Neuronal stem cell (in vitro differentiated cells): ENCODE measurements at regions not wholly inside any gene's neighbourhood (a gene's known extent, or its start where the extent isn't known, plus 50 kb on each side); places are given as distances from the start of the nearest gene placed in this dataset.

Experiments used
- DNase-seq: peaks from one replicate; pipeline ENCODE4 v3.0.0-alpha.2; 2013; ENCODE audit warnings: low spot score
- H2AFZ ChIP-seq: one replicate; pipeline ENCODE4 v1.6.1; 2013; ENCODE audit warnings: mild to moderate bottlenecking, low read length, inconsistent platforms
- H2AK5ac ChIP-seq: 2 replicates; pipeline ENCODE4 v1.6.1; 2013; ENCODE audit warnings: low read depth, mild to moderate bottlenecking, inconsistent platforms, low read length, moderate library complexity, mixed read lengths
- H2BK120ac ChIP-seq: 2 replicates; pipeline ENCODE4 v1.6.1; 2013; ENCODE audit warnings: low read depth, mild to moderate bottlenecking, inconsistent platforms, low read length, moderate library complexity, mixed read lengths
- H2BK12ac ChIP-seq: one replicate; pipeline ENCODE4 v1.6.1; 2013; ENCODE audit warnings: low read length, inconsistent platforms
- H2BK15ac ChIP-seq: 2 replicates; pipeline ENCODE4 v1.6.1; 2013; ENCODE audit warnings: mild to moderate bottlenecking, low read length, inconsistent platforms, mixed read lengths
- H2BK5ac ChIP-seq: one replicate; pipeline ENCODE4 v1.6.1; 2013; ENCODE audit warnings: inconsistent platforms, mild to moderate bottlenecking, low read length, moderate library complexity
- H3K14ac ChIP-seq: one replicate; pipeline ENCODE4 v1.6.1; 2013; ENCODE audit warnings: low read length, inconsistent platforms
- H3K18ac ChIP-seq: 2 replicates; pipeline ENCODE4 v1.6.1; 2013; ENCODE audit warnings: low read length, inconsistent platforms
- H3K23ac ChIP-seq: 2 replicates; pipeline ENCODE4 v1.6.1; 2013; ENCODE audit warnings: low read depth, mild to moderate bottlenecking, mixed read lengths, low read length, inconsistent platforms; ENCODE audit not compliant: poor library complexity
- H3K27ac ChIP-seq: replicated peaks from 3 replicates; pipeline ENCODE4 v1.5.1; 2013; ENCODE audit warnings: low read length, inconsistent platforms
- H3K27me3 ChIP-seq, 3 experiments: 2 replicates each; pipeline ENCODE4 v1.6.1; 2013; ENCODE audit warnings: low read length in 3 of 3, mild to moderate bottlenecking in 2 of 3, inconsistent platforms in 1 of 3, low read depth in 1 of 3, mixed read lengths in 1 of 3, moderate library complexity in 1 of 3; ENCODE audit not compliant: control insufficient read depth in 3 of 3, insufficient read depth in 3 of 3
- H3K36me3 ChIP-seq, 2 donors: replicated peaks in 1 of 2; 2 replicates each; pipeline ENCODE4 v1.6.1; 2013; ENCODE audit warnings: low read length in 2 of 2; ENCODE audit not compliant: control insufficient read depth in 2 of 2, insufficient read depth in 2 of 2
- H3K4ac ChIP-seq: 2 replicates; pipeline ENCODE4 v1.6.1; 2013; ENCODE audit warnings: inconsistent platforms, mild to moderate bottlenecking, low read length, moderate library complexity
- H3K4me1 ChIP-seq, 2 donors: 1 replicate in 1 of 2; 2 replicates in 1 of 2; pipeline ENCODE4 v1.6.1; 2013; ENCODE audit warnings: low read length in 2 of 2, low read depth in 1 of 2; ENCODE audit not compliant: control insufficient read depth in 2 of 2, insufficient read depth in 1 of 2
- H3K4me2 ChIP-seq: one replicate; pipeline ENCODE4 v1.6.1; 2013; ENCODE audit warnings: mild to moderate bottlenecking, low read length, inconsistent platforms; ENCODE audit not compliant: insufficient read depth, poor library complexity, severe bottlenecking
- H3K4me3 ChIP-seq, 2 donors: 2 replicates each; pipeline ENCODE4 v1.5.1; 2013; ENCODE audit warnings: low read length in 2 of 2, mild to moderate bottlenecking in 2 of 2, inconsistent platforms in 1 of 2, moderate library complexity in 1 of 2
- H3K79me1 ChIP-seq: one replicate; pipeline ENCODE4 v1.6.1; 2013; ENCODE audit warnings: low read depth, mild to moderate bottlenecking, inconsistent platforms, low read length, moderate library complexity
- H3K9ac ChIP-seq: one replicate; pipeline ENCODE4 v1.6.1; 2013; ENCODE audit warnings: mild to moderate bottlenecking, low read depth, low read length, inconsistent platforms; ENCODE audit not compliant: poor library complexity
- H3K9me3 ChIP-seq, 2 donors: replicated peaks in 1 of 2; 2 replicates each; pipeline versions ENCODE3 to v1.6.1; 2013; ENCODE audit warnings: low read length in 2 of 2, mild to moderate bottlenecking in 2 of 2, inconsistent platforms in 1 of 2, low read depth in 1 of 2, mixed read lengths in 1 of 2, moderate library complexity in 1 of 2; ENCODE audit not compliant: control insufficient read depth in 2 of 2, insufficient read depth in 1 of 2
- H4K8ac ChIP-seq: one replicate; pipeline ENCODE4 v1.6.1; 2013; ENCODE audit warnings: low read depth, mild to moderate bottlenecking, inconsistent platforms, low read length, moderate library complexity
- H4K91ac ChIP-seq: one replicate; pipeline ENCODE4 v1.6.1; 2013; ENCODE audit warnings: low read length, low read depth, mild to moderate bottlenecking, inconsistent platforms; ENCODE audit not compliant: poor library complexity
- WGBS, 2 donors: extraction: QIAGEN DNeasy Blood & Tissue Kit; methylation state at CpG; one replicate each; pipeline ENCODE4 v1.1.7; 2013; ENCODE audit warnings: missing lambda C conversion rate in 2 of 2, mixed read lengths in 1 of 2; ENCODE audit not compliant: insufficient read length in 2 of 2, insufficient replicate concordance in 1 of 2; ENCODE audit errors: extremely low coverage in 2 of 2; 5-methylcytosine and 5-hydroxymethylcytosine counted together

GRCh38 chr1:96087719-96088118 lies 633.9 kb upstream of the PTBP2 start:
- no peak overlapping the region for H4K8ac ChIP-seq
- no peak overlapping the region for H3K4me2 ChIP-seq
- H3K27me3 ChIP-seq = no peaks in the 10 kb centered on the region
- no peak overlapping the region for H3K9ac ChIP-seq
- H3K4me3 ChIP-seq = no peak overlapping the region
- no peak overlapping the region for H2BK12ac ChIP-seq
- no peak overlapping the region for H3K4ac ChIP-seq
- no peak for DNase-seq
- no peak overlapping the region for H2AK5ac ChIP-seq
- H3K14ac ChIP-seq = no peak overlapping the region
- H3K27ac ChIP-seq = no peak overlapping the region
- H3K23ac ChIP-seq = no peak overlapping the region
- H2BK15ac ChIP-seq = no peak overlapping the region
- H3K36me3 ChIP-seq = no peaks in the 10 kb centered on the region
- no CpG with 5 or more reads among the region's 1 CpG for WGBS, 2 donors
- H3K4me1 ChIP-seq = peaks cover 0 to 2% of the 10 kb centered on the region in 2 donors
- H3K18ac ChIP-seq = no peak overlapping the region
- no peaks in the 10 kb centered on the region for H3K79me1 ChIP-seq
- no peaks in the 10 kb centered on the region for H3K9me3 ChIP-seq
- no peak overlapping the region for H2AFZ ChIP-seq
- no peak overlapping the region for H2BK120ac ChIP-seq
- H4K91ac ChIP-seq = no peak overlapping the region
- no peak overlapping the region for H2BK5ac ChIP-seq

GRCh38 chr1:96090134-96090533 lies 631.5 kb upstream of the PTBP2 start:
- Histone ChIP-seq H3K36me3 (no peaks in the 10 kb centered on the region), H3K4me1 (peaks cover 0 to 2% of the 10 kb centered on the region in 2 donors), H3K9ac (no peak overlapping the region), H3K14ac (no peak overlapping the region), H2BK120ac (no peak overlapping the region), H3K4me3 (no peak overlapping the region), H3K4me2 (no peak overlapping the region), H3K79me1 (no peaks in the 10 kb centered on the region), H2AK5ac (no peak overlapping the region), H2BK5ac (no peak overlapping the region), H3K9me3 (no peaks in the 10 kb centered on the region), H4K91ac (no peak overlapping the region), H3K18ac (no peak overlapping the region), H2BK15ac (no peak overlapping the region), H3K27me3 (no peaks in the 10 kb centered on the region), H3K27ac (no peak overlapping the region), H3K23ac (no peak overlapping the region), H2BK12ac (no peak overlapping the region), H4K8ac (no peak overlapping the region), H3K4ac (no peak overlapping the region), H2AFZ (no peak overlapping the region)
- no peak for DNase-seq
- WGBS, 2 donors = no CpG with 5 or more reads among the region's 4 CpGs

GRCh38 chr1:96095849-96096612 lies 625.6 kb upstream of the PTBP2 start:
- Histone ChIP-seq H4K8ac (no peak overlapping the region), H2AFZ (no peak overlapping the region), H3K9me3 (no peaks in the 10 kb centered on the region), H3K4me1 (no peaks in the 10 kb centered on the region), H3K18ac (no peak overlapping the region), H2BK15ac (no peak overlapping the region), H3K79me1 (no peaks in the 10 kb centered on the region), H2BK120ac (no peak overlapping the region), H3K27me3 (no peaks in the 10 kb centered on the region), H3K4ac (no peak overlapping the region), H2BK5ac (no peak overlapping the region), H3K23ac (no peak overlapping the region), H3K14ac (no peak overlapping the region), H3K9ac (no peak overlapping the region), H4K91ac (no peak overlapping the region), H2BK12ac (no peak overlapping the region), H3K36me3 (no peaks in the 10 kb centered on the region), H3K4me2 (no peak overlapping the region), H3K4me3 (no peak overlapping the region), H3K27ac (no peak overlapping the region), H2AK5ac (no peak overlapping the region)
- no CpG with 5 or more reads among the region's 2 CpGs for WGBS, 2 donors
- DNase-seq = no peak

GRCh38 chr1:96096613-96097321 lies 624.8 kb upstream of the PTBP2 start:
- no peaks in the 10 kb centered on the region for H3K9me3 ChIP-seq
- WGBS, 2 donors = no CpG with 5 or more reads among the region's 5 CpGs

More at GRCh38 chr1:96096613-96097321, 624.8 kb upstream of the PTBP2 start:
- Histone ChIP-seq H2BK120ac (no peak overlapping the region), H3K27ac (no peak overlapping the region), H3K14ac (no peak overlapping the region), H3K36me3 (no peaks in the 10 kb centered on the region), H2BK5ac (no peak overlapping the region), H3K4me3 (no peak overlapping the region), H3K4me2 (no peak overlapping the region), H3K27me3 (no peaks in the 10 kb centered on the region), H3K23ac (no peak overlapping the region), H2AK5ac (no peak overlapping the region), H3K18ac (no peak overlapping the region), H3K4me1 (no peaks in the 10 kb centered on the region), H2BK12ac (no peak overlapping the region), H3K9ac (no peak overlapping the region), H4K8ac (no peak overlapping the region), H2BK15ac (no peak overlapping the region), H3K4ac (no peak overlapping the region), H4K91ac (no peak overlapping the region), H3K79me1 (no peaks in the 10 kb centered on the region), H2AFZ (no peak overlapping the region)
- DNase-seq = no peak
